ENCODE measurements at regions not wholly inside any gene's neighbourhood (a gene's known extent, or its start where the extent isn't known, plus 50 kb on each side); places are given as distances from the start of the nearest gene placed in this dataset.

DNA sequence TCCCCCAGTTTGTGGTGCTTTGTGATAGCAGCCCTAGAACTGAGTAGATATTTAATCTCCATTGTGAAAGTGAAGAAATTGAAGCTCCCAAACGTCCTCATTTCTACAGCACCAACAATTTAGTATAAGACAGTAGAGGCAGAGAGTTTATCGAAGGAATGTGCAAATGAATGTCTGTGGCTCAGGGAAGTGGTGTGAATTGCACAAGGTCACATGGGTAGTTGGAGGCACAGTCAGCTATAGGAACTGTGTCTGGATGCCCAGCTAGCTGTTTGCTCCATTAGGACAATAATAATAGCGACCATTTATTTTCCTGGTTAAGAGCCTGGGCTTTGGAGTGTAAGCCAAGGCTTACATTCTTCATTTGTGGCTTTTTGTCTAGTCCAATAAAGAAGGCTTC is 144.4 kb upstream of the USP24 start:
- TF ChIP-seq, protein P1, sequence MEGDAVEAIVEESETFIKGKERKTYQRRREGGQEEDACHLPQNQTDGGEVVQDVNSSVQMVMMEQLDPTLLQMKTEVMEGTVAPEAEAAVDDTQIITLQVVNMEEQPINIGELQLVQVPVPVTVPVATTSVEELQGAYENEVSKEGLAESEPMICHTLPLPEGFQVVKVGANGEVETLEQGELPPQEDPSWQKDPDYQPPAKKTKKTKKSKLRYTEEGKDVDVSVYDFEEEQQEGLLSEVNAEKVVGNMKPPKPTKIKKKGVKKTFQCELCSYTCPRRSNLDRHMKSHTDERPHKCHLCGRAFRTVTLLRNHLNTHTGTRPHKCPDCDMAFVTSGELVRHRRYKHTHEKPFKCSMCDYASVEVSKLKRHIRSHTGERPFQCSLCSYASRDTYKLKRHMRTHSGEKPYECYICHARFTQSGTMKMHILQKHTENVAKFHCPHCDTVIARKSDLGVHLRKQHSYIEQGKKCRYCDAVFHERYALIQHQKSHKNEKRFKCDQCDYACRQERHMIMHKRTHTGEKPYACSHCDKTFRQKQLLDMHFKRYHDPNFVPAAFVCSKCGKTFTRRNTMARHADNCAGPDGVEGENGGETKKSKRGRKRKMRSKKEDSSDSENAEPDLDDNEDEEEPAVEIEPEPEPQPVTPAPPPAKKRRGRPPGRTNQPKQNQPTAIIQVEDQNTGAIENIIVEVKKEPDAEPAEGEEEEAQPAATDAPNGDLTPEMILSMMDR (IDR thresholded peaks at IDR 0.05) = no peak
- TF ChIP-seq EP300 (IDR thresholded peaks at IDR 0.05) = no peak
- TF ChIP-seq POLR2A (IDR thresholded peaks at IDR 0.05; ENCODE audit: low read depth) = no peak
